ENCODE measurements at regions not wholly inside any gene's neighbourhood (a gene's known extent, or its start where the extent isn't known, plus 50 kb on each side); places are given as distances from the start of the nearest gene placed in this dataset.

DNA sequence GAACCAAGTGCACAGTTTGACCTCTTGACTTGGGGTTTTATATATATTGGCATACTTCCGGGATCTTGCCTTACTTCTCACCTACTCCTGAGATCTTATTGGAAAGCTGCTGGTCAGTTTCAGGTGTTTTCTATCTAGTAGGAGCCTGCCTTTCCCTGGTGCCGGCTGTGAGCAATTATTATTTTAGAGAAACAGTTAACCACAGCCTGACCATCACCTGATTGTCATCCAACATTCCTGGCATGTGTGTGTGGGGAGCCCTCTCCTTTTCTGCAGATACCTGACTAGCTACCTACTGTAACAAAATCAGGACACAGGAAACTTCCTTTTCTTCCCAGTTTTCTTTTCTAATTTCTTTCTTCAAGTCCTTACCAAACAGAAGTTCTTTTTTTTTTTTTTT is 220.4 kb downstream of the ATP23 start:
- no peak overlapping the region for H3K4me3 Mint-ChIP-seq (ENCODE audit: low read depth)
- no peaks in the 10 kb centered on the region for H3K4me1 Mint-ChIP-seq (ENCODE audit: low read depth)
- H3K27me3 Mint-ChIP-seq (ENCODE audit: low read depth), result no peaks in the 10 kb centered on the region
- H3K9me3 Mint-ChIP-seq, result no peaks in the 10 kb centered on the region
- no peak for DNase-seq (ENCODE audit: low spot score)
- no peaks in the 10 kb centered on the region for H3K36me3 Mint-ChIP-seq (ENCODE audit: low read depth)
- H3K27ac Mint-ChIP-seq, result no peak overlapping the region
- intact Hi-C loops (cut with micrococcal nuclease), result no loop called here

GRCh38 chr12:58163021-58163420 is 221.7 kb downstream of the ATP23 start:
- no peaks in the 10 kb centered on the region for H3K4me1 Mint-ChIP-seq (ENCODE audit: low read depth)
- intact Hi-C loops (cut with micrococcal nuclease), result no loop called here
- no peak overlapping the region for H3K4me3 Mint-ChIP-seq (ENCODE audit: low read depth)
- no peaks in the 10 kb centered on the region for H3K9me3 Mint-ChIP-seq
- H3K27ac Mint-ChIP-seq, result no peak overlapping the region
- no peaks in the 10 kb centered on the region for H3K27me3 Mint-ChIP-seq (ENCODE audit: low read depth)
- H3K36me3 Mint-ChIP-seq (ENCODE audit: low read depth), result no peaks in the 10 kb centered on the region
- DNase-seq (ENCODE audit: low spot score), result no peak

- intact Hi-C loops (cut with micrococcal nuclease), result no loop called here
- Mint-ChIP-seq H3K9me3 (no peaks in the 10 kb centered on the region), H3K27me3 (ENCODE audit: low read depth) (peaks cover 3% of the 10 kb centered on the region), H3K27ac (no peak overlapping the region), H3K4me3 (ENCODE audit: low read depth) (no peak overlapping the region), H3K4me1 (ENCODE audit: low read depth) (no peaks in the 10 kb centered on the region), H3K36me3 (ENCODE audit: low read depth) (no peaks in the 10 kb centered on the region)
- no peak for DNase-seq (ENCODE audit: low spot score)
Observed at GRCh38 chr12:58166643-58167042, 225.3 kb downstream of the ATP23 start.

DNA sequence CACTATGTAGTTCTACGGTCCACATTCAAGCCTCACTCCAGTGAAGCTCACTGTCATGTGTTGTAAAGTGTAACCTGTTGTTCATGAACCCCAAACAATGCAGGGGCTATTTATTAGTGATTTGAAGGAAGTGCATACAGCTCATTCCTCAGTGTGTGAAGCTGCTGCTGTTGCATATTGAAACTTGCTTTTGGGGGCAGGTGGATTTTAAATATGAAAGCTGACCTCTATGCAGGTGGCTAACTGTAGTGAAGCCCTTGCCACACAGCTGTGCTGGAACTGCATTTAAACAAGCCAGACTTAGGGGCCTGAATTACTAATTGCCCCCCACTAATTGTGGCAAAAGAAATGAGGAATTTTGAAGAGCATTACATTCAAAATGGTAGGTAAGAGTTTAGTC is 226.3 kb downstream of the ATP23 start:
- H3K36me3 Mint-ChIP-seq (ENCODE audit: low read depth), result no peaks in the 10 kb centered on the region
- no peaks in the 10 kb centered on the region for H3K4me1 Mint-ChIP-seq (ENCODE audit: low read depth)
- H3K9me3 Mint-ChIP-seq, result no peaks in the 10 kb centered on the region
- H3K27ac Mint-ChIP-seq, result no peak overlapping the region
- H3K27me3 Mint-ChIP-seq (ENCODE audit: low read depth), result peaks cover 3% of the 10 kb centered on the region
- intact Hi-C loops (cut with micrococcal nuclease), result no loop called here
- no peak for DNase-seq (ENCODE audit: low spot score)
- H3K4me3 Mint-ChIP-seq (ENCODE audit: low read depth), result no peak overlapping the region

DNA sequence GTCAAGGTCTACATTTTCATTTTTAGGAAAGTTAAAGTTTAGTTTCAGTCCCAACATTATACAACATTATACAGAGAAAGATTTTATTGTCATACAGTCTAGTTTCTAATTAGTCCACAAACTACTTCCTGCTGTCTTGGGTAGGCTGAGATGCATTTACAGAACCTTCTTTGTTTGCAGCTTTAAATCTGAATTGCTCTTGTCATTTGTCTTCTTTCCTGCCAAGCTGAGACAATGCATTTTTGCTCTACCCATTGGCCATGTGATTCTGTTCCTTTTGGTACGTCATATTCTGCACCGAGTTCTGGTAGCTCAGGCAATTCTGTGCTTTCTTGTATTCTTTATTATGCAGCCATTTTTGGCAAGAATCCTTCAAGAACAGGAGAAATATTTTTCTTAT is 228.5 kb downstream of the ATP23 start:
- Mint-ChIP-seq H3K4me3 (ENCODE audit: low read depth) (no peak overlapping the region), H3K4me1 (ENCODE audit: low read depth) (no peaks in the 10 kb centered on the region), H3K27me3 (ENCODE audit: low read depth) (peaks cover 3% of the 10 kb centered on the region), H3K9me3 (no peaks in the 10 kb centered on the region), H3K27ac (no peak overlapping the region), H3K36me3 (ENCODE audit: low read depth) (no peaks in the 10 kb centered on the region)
- intact Hi-C loops (cut with micrococcal nuclease), result no loop called here
- DNase-seq (ENCODE audit: low spot score), result no peak

DNA sequence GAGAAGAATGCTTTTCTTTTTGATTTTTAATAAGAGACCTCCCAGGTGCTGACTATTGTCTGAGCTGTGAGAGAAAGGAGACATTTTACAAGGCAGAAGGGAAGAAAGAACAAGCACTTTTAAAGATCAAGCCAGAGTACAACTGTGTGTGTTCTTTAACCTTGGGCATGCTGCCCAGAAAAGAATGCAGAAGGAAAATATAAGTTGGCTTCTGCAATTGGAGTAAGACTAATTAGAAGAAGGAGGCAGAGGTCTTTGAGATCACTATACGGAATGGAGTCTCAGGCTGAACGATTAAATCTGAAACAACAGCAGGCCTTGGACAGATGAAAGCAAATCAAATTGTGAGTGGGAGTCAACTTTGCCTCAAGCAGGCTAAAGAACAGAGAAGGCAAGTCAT is 230.5 kb downstream of the ATP23 start:
- Mint-ChIP-seq H3K27ac (no peak overlapping the region), H3K9me3 (no peaks in the 10 kb centered on the region), H3K4me3 (ENCODE audit: low read depth) (no peak overlapping the region), H3K4me1 (ENCODE audit: low read depth) (no peaks in the 10 kb centered on the region), H3K27me3 (ENCODE audit: low read depth) (peaks cover 8% of the 10 kb centered on the region), H3K36me3 (ENCODE audit: low read depth) (no peaks in the 10 kb centered on the region)
- DNase-seq (ENCODE audit: low spot score), result no peak
- intact Hi-C loops (cut with micrococcal nuclease), result no loop called here

DNA sequence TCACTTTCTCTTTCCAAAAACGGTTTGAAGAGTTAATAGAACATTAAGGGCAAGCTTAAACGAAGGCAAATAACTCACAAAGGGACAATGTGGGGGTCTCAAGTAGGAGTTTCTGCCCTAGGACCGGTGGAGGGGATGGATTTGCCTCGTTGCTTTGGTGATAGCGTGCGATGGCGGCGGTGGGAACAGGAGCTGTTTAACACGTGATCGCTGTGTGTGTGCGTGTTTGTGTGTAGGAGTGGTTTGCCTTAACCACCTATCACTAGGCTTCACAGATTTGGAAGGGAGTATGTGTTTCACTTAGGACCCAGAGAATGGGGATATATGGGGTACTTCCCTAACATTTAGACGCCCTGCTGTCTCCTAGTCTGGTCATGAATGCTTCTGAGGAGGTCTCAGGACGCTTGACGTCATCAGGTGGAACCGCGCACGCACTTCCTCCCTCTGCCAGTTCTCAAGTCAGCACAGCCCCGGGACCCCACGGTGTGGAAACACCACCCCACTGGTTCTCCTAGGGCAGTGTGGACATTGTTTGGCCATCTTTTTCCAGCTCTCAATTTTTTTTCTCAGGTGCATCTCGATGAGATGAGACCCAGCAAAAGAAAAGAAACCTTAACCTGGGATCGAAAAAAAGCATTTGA is 231.2 kb downstream of the ATP23 start:
- no peaks in the 10 kb centered on the region for H3K36me3 Mint-ChIP-seq (ENCODE audit: low read depth)
- no peak for DNase-seq (ENCODE audit: low spot score)
- no peaks in the 10 kb centered on the region for H3K9me3 Mint-ChIP-seq
- intact Hi-C loops (cut with micrococcal nuclease), result no loop called here
- peaks cover 10% of the 10 kb centered on the region for H3K27me3 Mint-ChIP-seq (ENCODE audit: low read depth)
- no peaks in the 10 kb centered on the region for H3K4me1 Mint-ChIP-seq (ENCODE audit: low read depth)
- H3K4me3 Mint-ChIP-seq (ENCODE audit: low read depth), result no peak overlapping the region
- no peak overlapping the region for H3K27ac Mint-ChIP-seq

DNA sequence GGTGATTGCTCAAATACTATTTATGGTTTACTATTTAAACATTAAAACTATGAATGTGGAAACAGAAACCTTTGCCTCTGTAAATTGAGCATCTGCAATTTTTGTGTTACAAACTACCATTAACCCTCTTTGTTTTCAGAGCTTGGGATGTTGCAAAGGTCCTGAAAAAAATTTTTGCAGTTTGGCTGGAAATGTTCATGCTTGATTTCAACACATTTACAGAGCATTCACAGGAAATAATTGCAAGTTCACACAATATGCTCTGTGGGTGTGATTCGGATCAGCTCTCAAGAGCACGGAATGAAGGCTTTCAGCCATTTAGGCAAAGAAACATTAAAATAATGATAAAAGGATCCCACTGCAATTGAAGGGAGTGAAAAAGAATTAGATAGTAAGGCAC is 232.9 kb downstream of the ATP23 start:
- intact Hi-C loops (cut with micrococcal nuclease), result no loop called here
- Mint-ChIP-seq H3K27ac (no peak overlapping the region), H3K4me3 (ENCODE audit: low read depth) (no peak overlapping the region), H3K9me3 (no peaks in the 10 kb centered on the region), H3K4me1 (ENCODE audit: low read depth) (no peaks in the 10 kb centered on the region), H3K36me3 (ENCODE audit: low read depth) (no peaks in the 10 kb centered on the region), H3K27me3 (ENCODE audit: low read depth) (peaks cover 10% of the 10 kb centered on the region)
- no peak for DNase-seq (ENCODE audit: low spot score)

DNA sequence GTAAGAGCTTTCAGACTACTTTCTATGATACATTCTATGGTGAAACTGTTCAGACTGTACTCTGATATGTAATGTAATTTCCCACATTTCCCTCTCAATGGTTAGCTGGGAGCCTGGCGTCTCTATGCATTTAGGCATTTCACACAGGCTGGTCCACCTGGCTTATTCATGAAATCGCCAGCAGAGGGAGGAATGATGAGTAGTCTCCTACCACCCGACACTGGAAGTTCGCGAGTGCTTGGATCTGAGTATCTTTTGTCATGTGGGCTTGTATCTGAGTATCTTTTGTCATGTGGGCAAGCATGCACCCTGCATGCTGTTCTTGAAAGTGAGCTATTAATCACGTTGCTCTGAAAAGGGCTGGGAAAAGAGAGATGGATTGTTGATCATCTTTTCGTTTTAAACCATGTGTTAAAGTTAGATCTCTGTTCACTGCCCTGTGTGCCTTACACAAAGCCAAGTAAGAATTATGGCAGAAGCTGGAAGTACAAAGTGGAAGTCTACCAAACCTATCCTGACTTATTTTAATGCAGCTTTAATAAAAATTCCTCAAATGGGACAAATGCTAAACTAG is 235.0 kb downstream of the ATP23 start:
- no peak overlapping the region for H3K27ac Mint-ChIP-seq
- H3K36me3 Mint-ChIP-seq (ENCODE audit: low read depth), result no peaks in the 10 kb centered on the region
- intact Hi-C loops (cut with micrococcal nuclease), result no loop called here
- H3K27me3 Mint-ChIP-seq (ENCODE audit: low read depth), result peaks cover 7% of the 10 kb centered on the region
- DNase-seq (ENCODE audit: low spot score), result no peak
- H3K4me3 Mint-ChIP-seq (ENCODE audit: low read depth), result no peak overlapping the region
- no peaks in the 10 kb centered on the region for H3K9me3 Mint-ChIP-seq
- H3K4me1 Mint-ChIP-seq (ENCODE audit: low read depth), result no peaks in the 10 kb centered on the region

DNA sequence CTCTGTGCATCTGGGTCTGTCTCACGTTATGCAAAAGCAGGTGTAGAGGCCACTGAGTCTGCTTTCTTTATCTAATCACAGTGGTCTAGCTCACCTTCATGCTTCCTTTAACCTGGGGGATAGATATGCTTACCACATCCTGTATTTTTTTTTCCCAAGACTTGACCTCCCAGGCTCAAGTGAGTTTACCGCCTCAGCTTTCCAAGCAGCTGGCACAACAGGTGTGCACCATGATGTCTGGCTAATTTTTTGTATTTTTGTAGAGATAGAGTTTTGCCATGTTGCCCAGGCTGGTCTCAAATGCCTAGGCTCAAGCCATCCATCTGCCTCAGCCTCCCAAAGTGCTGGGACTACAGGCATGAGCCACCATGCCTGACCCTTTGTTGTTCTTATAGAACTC is 236.0 kb downstream of the ATP23 start:
- Mint-ChIP-seq H3K4me1 (ENCODE audit: low read depth) (no peaks in the 10 kb centered on the region), H3K27me3 (ENCODE audit: low read depth) (peaks cover 7% of the 10 kb centered on the region), H3K36me3 (ENCODE audit: low read depth) (no peaks in the 10 kb centered on the region), H3K9me3 (no peaks in the 10 kb centered on the region), H3K27ac (no peak overlapping the region), H3K4me3 (ENCODE audit: low read depth) (no peak overlapping the region)
- intact Hi-C loops (cut with micrococcal nuclease), result no loop called here
- DNase-seq (ENCODE audit: low spot score), result no peak

- Mint-ChIP-seq H3K27ac (no peak overlapping the region), H3K4me1 (ENCODE audit: low read depth) (no peaks in the 10 kb centered on the region), H3K9me3 (peaks cover 11% of the 10 kb centered on the region), H3K36me3 (ENCODE audit: low read depth) (no peaks in the 10 kb centered on the region), H3K27me3 (ENCODE audit: low read depth) (no peaks in the 10 kb centered on the region), H3K4me3 (ENCODE audit: low read depth) (no peak overlapping the region)
- no peak for DNase-seq (ENCODE audit: low spot score)
- intact Hi-C loops (cut with micrococcal nuclease), result no loop called here
Observed at GRCh38 chr12:58184212-58184611, 242.8 kb downstream of the ATP23 start.

GRCh38 chr12:58186401-58186800 is 245.0 kb downstream of the ATP23 start:
- Mint-ChIP-seq H3K27ac (no peak overlapping the region), H3K27me3 (ENCODE audit: low read depth) (no peaks in the 10 kb centered on the region), H3K4me3 (ENCODE audit: low read depth) (no peak overlapping the region), H3K9me3 (peaks cover 11% of the 10 kb centered on the region), H3K4me1 (ENCODE audit: low read depth) (no peaks in the 10 kb centered on the region), H3K36me3 (ENCODE audit: low read depth) (no peaks in the 10 kb centered on the region)
- DNase-seq (ENCODE audit: low spot score), result no peak
- intact Hi-C loops (cut with micrococcal nuclease), result no loop called here

DNA sequence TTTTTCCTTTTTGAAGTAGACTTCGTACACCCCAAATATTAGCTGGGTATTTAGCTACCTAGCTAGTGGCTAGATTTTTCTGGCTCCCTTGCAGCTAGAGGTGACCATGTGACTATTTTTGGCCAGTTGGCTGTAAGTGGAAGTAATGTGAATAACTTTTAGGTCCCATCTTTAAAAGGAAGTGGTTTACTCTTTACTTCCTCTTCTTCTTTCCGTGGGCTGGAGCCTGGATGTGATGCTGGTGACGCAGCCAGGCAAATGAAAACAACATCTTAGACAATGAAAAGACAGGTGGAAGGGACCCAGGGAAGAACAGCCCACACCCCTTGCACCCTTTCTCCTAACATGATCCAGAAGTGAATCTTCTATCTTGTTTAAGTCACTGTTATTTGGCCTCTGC is 245.5 kb downstream of the ATP23 start:
- H3K4me3 Mint-ChIP-seq (ENCODE audit: low read depth), result no peak overlapping the region
- intact Hi-C loops (cut with micrococcal nuclease), result no loop called here
- H3K9me3 Mint-ChIP-seq, result peaks cover 11% of the 10 kb centered on the region
- H3K4me1 Mint-ChIP-seq (ENCODE audit: low read depth), result no peaks in the 10 kb centered on the region
- no peaks in the 10 kb centered on the region for H3K36me3 Mint-ChIP-seq (ENCODE audit: low read depth)
- no peaks in the 10 kb centered on the region for H3K27me3 Mint-ChIP-seq (ENCODE audit: low read depth)
- no peak for DNase-seq (ENCODE audit: low spot score)
- no peak overlapping the region for H3K27ac Mint-ChIP-seq

DNA sequence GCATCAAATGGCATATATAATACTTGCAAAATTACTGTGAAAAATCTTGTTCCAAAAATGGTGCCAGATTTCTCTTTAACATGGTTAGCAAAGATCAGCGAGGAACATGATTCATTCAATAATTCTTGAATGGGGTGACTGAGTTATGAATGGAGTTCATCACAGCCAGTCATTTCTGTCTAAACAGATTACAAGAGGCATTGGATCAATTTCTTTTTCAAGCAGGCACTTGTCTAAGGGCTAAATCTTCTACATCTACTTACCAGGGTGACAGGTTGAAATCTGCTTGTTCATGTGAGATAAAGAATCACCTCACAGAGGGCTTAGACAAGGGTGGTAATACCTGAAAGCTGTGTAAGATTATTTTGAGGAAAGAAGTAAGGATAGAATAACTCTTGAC is 247.7 kb downstream of the ATP23 start:
- H3K27ac Mint-ChIP-seq, result no peak overlapping the region

More for the DNA sequence above, 247.7 kb downstream of the ATP23 start:
- no peaks in the 10 kb centered on the region for H3K27me3 Mint-ChIP-seq (ENCODE audit: low read depth)
- H3K4me1 Mint-ChIP-seq (ENCODE audit: low read depth), result no peaks in the 10 kb centered on the region
- intact Hi-C loops (cut with micrococcal nuclease), result no loop called here
- DNase-seq (ENCODE audit: low spot score), result no peak
- peaks cover 11% of the 10 kb centered on the region for H3K9me3 Mint-ChIP-seq
- no peak overlapping the region for H3K4me3 Mint-ChIP-seq (ENCODE audit: low read depth)
- no peaks in the 10 kb centered on the region for H3K36me3 Mint-ChIP-seq (ENCODE audit: low read depth)

Data from activated T-helper 2 cell treated with anti-CD3 and anti-CD28 coated beads, Interferon-gamma antibody, Interleukin-2, Interleukin-4, amounts not matched to agents 10 μg/mL and 5 μg/mL and 100 μg/mL, durations not matched to agents 14 hours and 24 hours and 36 hours (primary cell).